CD4-positive, alpha-beta T cell (primary cell): ENCODE measurements at regions not wholly inside any gene's neighbourhood (a gene's known extent, or its start where the extent isn't known, plus 50 kb on each side); places are given as distances from the start of the nearest gene placed in this dataset.

Source experiments
- ATAC-seq: fragments of 200-7000 bp; cut with Tn5 transposase; one replicate; pipeline ENCODE4 v1.10.0; 2022; ENCODE audit warnings: mild to moderate bottlenecking; ENCODE audit not compliant: poor library complexity
- CTCF ChIA-PET: fragments of 350-600 bp; sonication (Branson Sonifier 250); formaldehyde crosslinking; loops from one replicate; lab custom pipeline; 2021; ENCODE audit warnings: antibody characterized with exemption, inconsistent platforms; lab: Charles Lee
- POLR2A ChIA-PET: fragments of 350-600 bp; sonication (Branson Sonifier 250); formaldehyde crosslinking; loops from one replicate; lab custom pipeline; 2021; ENCODE audit warnings: antibody characterized with exemption, inconsistent platforms; lab: Charles Lee
- DNase-seq, 14 experiments: peaks; one replicate each; pipeline ENCODE4 v3.0.0-alpha.2; 2013 to 2020; ENCODE audit warnings: mixed read lengths in 2 of 14
- H3K27ac ChIP-seq, 2 donors: one replicate each; pipeline versions ENCODE4 v1.5.1 to v1.7.0; 2013; ENCODE audit warnings: low read length in 2 of 2, low read depth in 1 of 2, mild to moderate bottlenecking in 1 of 2
- H3K27me3 ChIP-seq, 2 experiments: 1 replicate in 1 of 2; 2 replicates in 1 of 2; pipeline versions ENCODE4 v1.6.1 to v1.7.0; 2013; ENCODE audit warnings: low read length in 2 of 2, control low read depth in 1 of 2, mild to moderate bottlenecking in 1 of 2, moderate library complexity in 1 of 2; ENCODE audit not compliant: insufficient read depth in 2 of 2, control insufficient read depth in 1 of 2
- H3K36me3 ChIP-seq: one replicate; pipeline ENCODE4 v1.6.1; 2013; ENCODE audit warnings: low read length, control low read depth; ENCODE audit not compliant: insufficient read depth
- H3K4me1 ChIP-seq: one replicate; pipeline ENCODE4 v1.6.1; 2013; ENCODE audit warnings: low read length, control low read depth; ENCODE audit not compliant: insufficient read depth
- H3K4me3 ChIP-seq: one replicate; pipeline ENCODE4 v1.5.1; 2013; ENCODE audit warnings: mild to moderate bottlenecking, low read length, moderate library complexity
- H3K9me3 ChIP-seq, 2 experiments: 1 replicate in 1 of 2; 2 replicates in 1 of 2; pipeline versions ENCODE4 v1.6.1 to v1.7.0; 2013; ENCODE audit warnings: low read length in 2 of 2, mild to moderate bottlenecking in 2 of 2, control low read depth in 1 of 2, moderate library complexity in 1 of 2; ENCODE audit not compliant: control insufficient read depth in 1 of 2, insufficient read depth in 1 of 2
- H3K27ac Mint-ChIP-seq: one replicate; pipeline ENCODE4 v1.8.0; 2020; ENCODE audit warnings: mixed read lengths
- H3K27me3 Mint-ChIP-seq: one replicate; pipeline ENCODE4 v1.8.0; 2021; ENCODE audit warnings: mixed read lengths
- H3K36me3 Mint-ChIP-seq: one replicate; pipeline ENCODE4 v1.8.0; 2021; ENCODE audit warnings: low read depth, mixed read lengths
- H3K4me1 Mint-ChIP-seq: one replicate; pipeline ENCODE4 v1.8.0; 2021; ENCODE audit warnings: low read depth, mixed read lengths
- H3K4me3 Mint-ChIP-seq: one replicate; pipeline ENCODE4 v1.8.0; 2020; ENCODE audit warnings: mild to moderate bottlenecking, mixed read lengths
- H3K9me3 Mint-ChIP-seq: one replicate; pipeline ENCODE4 v1.8.0; 2020; ENCODE audit warnings: mixed read lengths
- intact Hi-C, 2 experiments: fragments of 100-400 bp; cut with DNase I in 1 of 2; cut with micrococcal nuclease in 1 of 2; formaldehyde crosslinking; loops; one replicate each; pipeline versions ENCODE4 v1.15.1 to v1.9.0; 2023 to 2025; cut with DNase I, micrococcal nuclease
- TF ChIP-seq, protein P1 (sequence below): fragments of 200-600 bp; IDR thresholded peaks from one replicate; pipeline ENCODE4 v1.8.0; 2022; ENCODE audit warnings: antibody characterized with exemption, mild to moderate bottlenecking

DNA sequence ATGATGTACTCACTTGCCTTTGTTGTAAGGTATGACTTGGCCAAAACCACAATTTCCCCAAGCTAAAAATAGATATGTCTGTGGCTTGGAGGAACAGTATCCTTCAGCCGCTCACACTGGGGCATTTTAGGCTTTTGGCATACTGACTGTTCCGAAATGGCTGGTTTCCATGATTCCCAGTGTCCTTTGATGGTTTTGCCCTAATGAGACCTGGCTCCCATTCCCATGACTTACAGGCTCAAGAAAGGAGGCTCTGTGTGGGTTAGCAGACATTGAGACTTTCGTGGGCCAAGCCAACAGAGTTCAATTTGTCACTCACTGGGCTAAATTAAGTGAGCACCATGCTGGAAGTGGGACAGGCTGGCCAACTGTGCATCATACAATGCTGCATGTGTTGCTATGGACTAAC is 150.6 kb downstream of the CEP135 start:
- Mint-ChIP-seq H3K4me3 (no peak overlapping the region), H3K36me3 (no peaks in the 10 kb centered on the region), H3K9me3 (no peaks in the 10 kb centered on the region), H3K4me1 (no peaks in the 10 kb centered on the region), H3K27ac (no peak overlapping the region), H3K27me3 (no peaks in the 10 kb centered on the region)
- TF ChIP-seq, protein P1, sequence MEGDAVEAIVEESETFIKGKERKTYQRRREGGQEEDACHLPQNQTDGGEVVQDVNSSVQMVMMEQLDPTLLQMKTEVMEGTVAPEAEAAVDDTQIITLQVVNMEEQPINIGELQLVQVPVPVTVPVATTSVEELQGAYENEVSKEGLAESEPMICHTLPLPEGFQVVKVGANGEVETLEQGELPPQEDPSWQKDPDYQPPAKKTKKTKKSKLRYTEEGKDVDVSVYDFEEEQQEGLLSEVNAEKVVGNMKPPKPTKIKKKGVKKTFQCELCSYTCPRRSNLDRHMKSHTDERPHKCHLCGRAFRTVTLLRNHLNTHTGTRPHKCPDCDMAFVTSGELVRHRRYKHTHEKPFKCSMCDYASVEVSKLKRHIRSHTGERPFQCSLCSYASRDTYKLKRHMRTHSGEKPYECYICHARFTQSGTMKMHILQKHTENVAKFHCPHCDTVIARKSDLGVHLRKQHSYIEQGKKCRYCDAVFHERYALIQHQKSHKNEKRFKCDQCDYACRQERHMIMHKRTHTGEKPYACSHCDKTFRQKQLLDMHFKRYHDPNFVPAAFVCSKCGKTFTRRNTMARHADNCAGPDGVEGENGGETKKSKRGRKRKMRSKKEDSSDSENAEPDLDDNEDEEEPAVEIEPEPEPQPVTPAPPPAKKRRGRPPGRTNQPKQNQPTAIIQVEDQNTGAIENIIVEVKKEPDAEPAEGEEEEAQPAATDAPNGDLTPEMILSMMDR = no peak
- Histone ChIP-seq H3K4me1 (no peaks in the 10 kb centered on the region), H3K36me3 (no peaks in the 10 kb centered on the region), H3K4me3 (no peak overlapping the region), H3K27me3 (no peaks in the 10 kb centered on the region), H3K9me3 (no peaks in the 10 kb centered on the region), H3K27ac (no peak overlapping the region)
- ATAC-seq (no peak), DNase-seq (no peak)
- intact Hi-C loops = no loop called here
- POLR2A ChIA-PET = no interaction called here
- CTCF ChIA-PET = no interaction called here

DNA sequence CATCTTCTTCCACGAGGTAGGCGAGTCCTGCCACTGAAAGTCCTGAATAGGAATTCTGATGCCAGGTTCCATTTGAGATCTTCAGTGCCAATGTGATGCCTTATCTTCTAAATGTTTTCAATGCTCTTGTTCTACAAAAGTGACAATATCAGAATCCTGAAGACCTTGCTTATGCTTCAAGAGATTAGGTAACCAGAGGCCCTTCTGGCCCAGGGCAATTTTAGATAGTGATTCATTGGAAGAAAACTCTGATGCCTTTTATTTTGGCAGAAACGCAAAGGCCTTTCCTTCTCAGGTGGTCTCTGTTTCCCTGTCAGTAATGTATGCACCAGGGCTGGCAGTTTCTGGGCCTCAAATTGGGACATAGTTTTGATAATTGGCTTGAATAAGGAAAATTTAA is 144.8 kb downstream of the CEP135 start:
- no peaks in the 10 kb centered on the region for H3K4me1 ChIP-seq
- DNase-seq (no peak), ATAC-seq (no peak)
- H3K27me3 ChIP-seq = no peaks in the 10 kb centered on the region
- Mint-ChIP-seq H3K9me3 (no peaks in the 10 kb centered on the region), H3K36me3 (no peaks in the 10 kb centered on the region), H3K27me3 (peaks cover 4% of the 10 kb centered on the region), H3K4me1 (no peaks in the 10 kb centered on the region), H3K27ac (no peak overlapping the region), H3K4me3 (no peak overlapping the region)
- TF ChIP-seq, protein P1 = no peak
- no peaks in the 10 kb centered on the region for H3K9me3 ChIP-seq
- no peak overlapping the region for H3K27ac ChIP-seq
- ChIA-PET CTCF (no interaction called here), POLR2A (no interaction called here)
- H3K4me3 ChIP-seq = no peak overlapping the region
- H3K36me3 ChIP-seq = no peaks in the 10 kb centered on the region
- intact Hi-C loops = no loop called here

DNA sequence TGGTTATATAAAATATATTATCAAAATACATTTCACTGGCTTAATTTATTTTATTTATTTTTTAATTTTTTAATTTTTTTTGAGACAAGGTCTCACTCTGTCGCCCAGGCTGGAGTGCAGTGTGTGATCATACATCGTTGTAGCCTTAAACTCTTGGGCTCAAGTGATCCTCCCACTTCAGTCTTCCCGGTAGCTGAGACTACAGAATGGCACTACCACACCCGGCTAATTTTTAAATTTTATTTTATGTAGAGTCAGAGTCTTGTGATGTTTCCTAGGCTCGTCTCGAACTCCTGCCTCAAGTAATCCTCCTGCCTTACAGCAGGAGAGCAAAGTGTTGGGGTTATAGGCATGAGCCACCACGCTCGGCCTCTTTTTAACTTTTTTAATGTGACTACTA is 143.8 kb downstream of the CEP135 start:
- Mint-ChIP-seq H3K4me1 (no peaks in the 10 kb centered on the region), H3K4me3 (no peak overlapping the region)
- no peak for DNase-seq

More for the DNA sequence above, 143.8 kb downstream of the CEP135 start:
- H3K27me3 ChIP-seq = no peaks in the 10 kb centered on the region
- TF ChIP-seq, protein P1 = no peak
- intact Hi-C loops = no loop called here
- POLR2A ChIA-PET = no interaction called here
- Mint-ChIP-seq H3K9me3 (no peaks in the 10 kb centered on the region), H3K27ac (no peak overlapping the region), H3K27me3 (peaks cover 4% of the 10 kb centered on the region), H3K36me3 (no peaks in the 10 kb centered on the region)
- no peak for ATAC-seq
- no peak overlapping the region for H3K4me3 ChIP-seq
- H3K27ac ChIP-seq = no peak overlapping the region
- no peaks in the 10 kb centered on the region for H3K36me3 ChIP-seq
- H3K9me3 ChIP-seq = no peaks in the 10 kb centered on the region
- CTCF ChIA-PET = no interaction called here
- no peaks in the 10 kb centered on the region for H3K4me1 ChIP-seq
